DMS79 (cell line): ENCODE measurements at regions not wholly inside any gene's neighbourhood (a gene's known extent, or its start where the extent isn't known, plus 50 kb on each side); places are given as distances from the start of the nearest gene placed in this dataset.
"Not testable (repeated sequence)": the region's sequence is repeated elsewhere in the genome, so short reads cannot be mapped to it uniquely, and the experiment has no call there.

Experiments
- DNase-seq: peaks from one replicate; lab custom pipeline; 2025; lab: John Stamatoyannopoulos, UW

DNA sequence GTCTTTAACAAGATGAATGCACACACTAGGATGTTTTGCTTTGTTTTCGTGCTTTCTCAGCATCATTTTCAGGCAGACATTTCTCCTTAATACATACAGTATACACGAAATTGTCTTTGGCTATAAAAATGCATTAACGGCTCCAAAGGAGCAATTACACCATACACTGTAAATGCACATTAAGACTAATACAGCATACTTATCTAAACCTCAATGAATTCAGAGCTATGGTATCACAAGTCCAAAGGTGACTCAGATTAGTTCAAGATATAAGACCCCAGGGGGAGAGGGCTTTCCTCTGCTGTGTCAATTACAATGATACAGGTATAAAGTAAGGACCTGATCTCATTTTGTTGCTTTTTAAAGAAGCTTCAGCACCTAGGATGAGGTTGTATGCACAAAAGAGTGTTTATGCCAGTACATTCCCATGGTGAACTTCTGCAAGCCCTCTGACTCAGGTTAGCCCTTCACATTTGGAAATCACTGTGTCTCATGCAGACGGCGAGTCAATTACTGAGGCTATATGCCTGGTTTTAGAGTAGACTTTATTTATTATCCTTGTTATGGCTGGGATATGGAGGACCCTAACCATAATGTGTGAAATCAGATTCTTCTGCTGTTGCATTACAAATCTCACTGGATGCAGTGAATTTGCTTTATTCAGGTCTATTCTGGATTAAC lies 233.3 kb downstream of the ZNF608 start:
- DNase-seq = no peak

DNA sequence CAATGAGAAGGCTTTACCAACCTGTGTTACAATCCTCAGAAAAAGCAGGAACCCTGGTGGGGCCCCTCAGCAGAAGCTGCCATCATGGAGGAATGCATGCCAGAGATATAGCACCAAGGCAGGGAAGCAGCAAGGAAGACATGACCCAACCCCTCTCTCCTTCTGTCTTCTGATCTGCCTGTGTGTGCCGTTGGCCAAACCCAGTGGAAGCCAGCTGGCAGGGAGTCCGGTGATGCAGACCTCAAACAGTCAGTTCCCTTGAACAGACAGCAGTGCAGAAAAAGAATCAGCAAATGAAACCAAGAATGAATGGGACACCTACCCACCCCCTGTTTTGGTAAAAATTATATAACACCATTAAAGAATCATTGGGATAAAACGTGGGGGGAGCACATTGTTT lies 234.2 kb downstream of the ZNF608 start:
- DNase-seq = no peak

- DNase-seq = no peak
Observed at GRCh38 chr5:124511791-124512190, 234.6 kb downstream of the ZNF608 start.

GRCh38 chr5:124507688-124508087 lies 238.8 kb downstream of the ZNF608 start:
- DNase-seq = no peak

DNA sequence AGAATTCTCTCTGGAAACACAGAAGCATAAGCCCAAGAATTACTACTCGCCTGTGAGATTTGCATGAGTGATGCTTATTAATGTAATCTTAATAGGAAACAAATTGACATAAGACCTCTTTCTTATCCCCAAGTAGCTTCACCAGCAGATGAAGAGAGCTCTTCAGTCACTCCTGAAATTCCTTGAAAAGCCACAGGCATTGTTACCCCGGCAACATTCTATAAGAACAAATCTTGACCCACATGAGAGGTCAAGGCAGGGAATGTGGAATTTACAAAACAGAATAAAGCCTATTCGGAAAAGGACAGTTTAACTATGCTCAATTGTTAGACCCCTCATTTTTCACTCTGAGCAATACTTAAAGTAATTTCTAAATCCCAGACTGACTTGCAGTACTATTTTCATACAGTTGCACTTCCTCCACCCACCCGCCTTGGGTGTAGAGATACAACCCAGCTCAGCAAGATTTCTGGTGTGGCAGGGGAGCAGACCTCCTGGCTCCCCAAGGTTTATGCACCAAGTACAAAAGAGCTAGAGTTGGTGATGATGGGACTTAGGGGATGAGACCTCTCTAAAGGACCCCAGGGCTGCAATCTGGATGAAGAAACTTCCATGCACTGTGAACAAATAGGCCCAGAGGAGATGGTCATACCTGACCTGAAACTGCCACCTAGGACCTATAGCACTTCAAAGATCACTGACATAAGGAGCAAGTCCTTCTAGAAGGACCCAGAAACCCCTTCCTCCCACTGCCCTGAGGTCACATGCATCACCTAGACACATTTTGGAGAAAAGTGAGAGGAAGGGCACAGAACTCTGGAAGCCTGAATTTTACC lies 242.1 kb downstream of the ZNF608 start:
- peak; percentile 35 for DNase-seq

- DNase-seq = no peak
Observed at GRCh38 chr5:124502551-124502950, 243.9 kb downstream of the ZNF608 start.

GRCh38 chr5:124499818-124500217 lies 246.6 kb downstream of the ZNF608 start:
- not testable (repeated sequence) for DNase-seq

GRCh38 chr5:124496968-124497367 lies 249.5 kb downstream of the ZNF608 start:
- DNase-seq = not testable (repeated sequence)

DNA sequence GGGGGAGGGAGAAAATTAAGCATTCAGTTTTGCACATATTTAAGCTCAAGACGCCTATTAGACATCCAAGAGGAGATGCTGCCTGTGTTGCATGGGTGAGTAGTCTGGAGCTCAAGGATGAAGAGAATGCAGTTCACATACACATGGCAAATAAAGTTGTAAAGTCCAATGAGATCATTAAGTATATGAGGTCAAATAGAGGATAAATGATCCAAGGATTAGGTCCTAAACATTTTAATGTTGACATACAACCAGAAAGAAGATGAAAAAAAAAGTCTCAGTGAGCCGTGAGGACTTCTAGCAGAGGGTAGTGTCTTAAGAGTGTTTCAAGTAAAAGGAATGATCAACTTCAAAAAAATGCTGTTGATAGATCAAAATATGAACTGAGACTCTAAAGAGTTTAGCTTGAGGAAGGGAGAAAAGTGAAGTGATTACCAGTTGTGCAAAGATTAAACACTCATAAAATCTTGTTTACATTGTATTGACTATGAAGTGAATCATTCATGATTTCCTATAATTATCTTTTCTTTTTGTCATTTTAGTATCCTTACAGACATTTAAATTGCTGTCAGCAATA lies 251.8 kb downstream of the ZNF608 start:
- DNase-seq = no peak

DNA sequence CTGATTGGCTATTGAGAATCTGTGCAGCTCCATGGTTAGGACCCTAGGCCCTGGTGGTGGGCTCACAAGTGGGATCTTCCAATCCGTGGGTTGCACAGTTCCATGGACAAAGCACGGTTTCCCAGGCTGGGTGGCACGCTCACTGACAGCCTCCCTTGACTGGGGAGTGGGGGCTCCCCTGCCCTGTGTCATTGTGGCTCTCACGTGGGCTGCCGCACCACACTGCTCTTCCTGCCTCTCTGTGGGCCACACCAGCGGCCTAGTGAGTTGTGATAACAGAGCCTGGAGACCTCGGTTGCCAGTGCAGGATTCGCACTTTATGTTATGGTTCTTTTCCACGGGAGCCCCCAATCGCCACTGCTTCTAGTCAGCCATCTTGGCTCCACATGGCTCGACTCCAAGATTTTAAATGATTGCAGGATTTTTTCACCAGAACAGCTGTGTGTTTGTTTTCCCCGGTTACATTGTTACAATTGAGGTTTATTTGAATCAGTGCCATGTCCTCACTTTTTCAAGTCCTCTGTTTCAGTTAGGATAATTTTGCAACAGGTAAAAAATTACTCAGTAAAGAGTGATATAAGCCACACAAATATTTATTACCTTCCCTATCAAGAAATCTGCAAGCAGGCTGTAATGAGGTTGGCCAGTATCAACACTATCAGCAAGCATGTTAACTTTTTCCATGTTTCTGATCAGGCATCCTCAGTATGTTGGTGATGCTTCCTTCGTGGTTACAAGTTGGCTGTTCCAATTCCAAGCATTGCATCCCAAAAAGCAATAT lies 253.8 kb downstream of the ZNF608 start:
- DNase-seq = no peak

DNA sequence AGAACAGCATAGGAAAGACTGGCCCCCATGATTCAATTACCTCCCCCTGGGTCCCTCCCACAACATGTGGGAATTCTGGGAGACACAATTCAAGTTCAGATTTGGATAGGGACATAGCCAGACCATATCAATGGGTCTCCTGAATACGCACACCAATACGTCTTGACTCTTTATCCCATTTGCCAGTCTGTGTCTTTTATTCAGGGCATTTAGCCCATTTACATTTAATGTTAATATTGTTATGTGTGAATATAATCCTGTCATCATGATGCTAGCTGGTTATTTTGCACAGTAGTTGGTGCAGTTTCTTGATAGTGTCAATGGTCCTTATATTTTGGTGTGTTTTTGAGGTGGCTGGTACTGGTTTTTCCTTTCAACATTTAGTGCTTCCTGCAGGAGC lies 256.1 kb downstream of the ZNF608 start:
- not testable (repeated sequence) for DNase-seq

GRCh38 chr5:124481419-124481818 lies 265.0 kb downstream of the ZNF608 start:
- peak; percentile 9 for DNase-seq

- DNase-seq = no peak
Observed at GRCh38 chr5:124480964-124481363, 265.5 kb downstream of the ZNF608 start.

DNA sequence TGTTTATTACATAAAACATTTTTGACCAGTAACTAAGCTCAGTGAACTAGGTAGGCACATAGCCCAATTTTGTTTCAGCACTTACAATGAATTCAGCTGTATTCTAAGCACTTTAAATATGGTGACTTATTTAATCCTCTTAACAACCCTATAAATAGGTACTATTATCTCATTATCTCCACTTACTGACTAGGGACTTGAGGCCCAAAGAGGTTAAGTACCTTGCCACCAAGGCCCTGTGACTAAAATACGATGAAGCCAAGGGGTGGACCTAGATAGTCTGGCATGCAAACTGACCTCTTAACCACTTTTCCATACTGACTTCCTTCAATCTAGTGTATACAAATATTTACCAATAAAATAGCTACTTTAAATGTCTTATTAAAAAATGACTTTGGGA lies 266.4 kb downstream of the ZNF608 start:
- DNase-seq = no peak

GRCh38 chr5:124478264-124478663 lies 268.2 kb downstream of the ZNF608 start:
- no peak for DNase-seq

DNA sequence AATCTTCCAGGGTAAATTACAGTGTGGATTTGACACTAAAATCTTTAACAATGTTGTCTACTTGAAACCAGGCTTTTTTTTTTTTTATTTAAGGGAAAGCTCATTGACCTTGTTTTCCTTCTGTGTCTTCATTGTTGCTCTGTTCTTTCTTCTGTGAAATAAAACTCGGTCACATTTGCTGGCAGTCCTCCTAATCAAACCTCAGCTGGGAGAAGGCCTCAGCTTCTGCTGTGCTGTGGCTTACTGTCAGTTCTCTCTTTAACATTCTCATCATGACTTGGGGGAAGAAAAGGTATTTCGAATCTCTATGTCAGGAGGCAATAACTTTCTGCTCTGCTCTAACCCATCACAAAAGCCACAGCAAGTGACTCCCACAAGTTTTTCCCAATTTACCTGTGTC lies 268.9 kb downstream of the ZNF608 start:
- no peak for DNase-seq

DNA sequence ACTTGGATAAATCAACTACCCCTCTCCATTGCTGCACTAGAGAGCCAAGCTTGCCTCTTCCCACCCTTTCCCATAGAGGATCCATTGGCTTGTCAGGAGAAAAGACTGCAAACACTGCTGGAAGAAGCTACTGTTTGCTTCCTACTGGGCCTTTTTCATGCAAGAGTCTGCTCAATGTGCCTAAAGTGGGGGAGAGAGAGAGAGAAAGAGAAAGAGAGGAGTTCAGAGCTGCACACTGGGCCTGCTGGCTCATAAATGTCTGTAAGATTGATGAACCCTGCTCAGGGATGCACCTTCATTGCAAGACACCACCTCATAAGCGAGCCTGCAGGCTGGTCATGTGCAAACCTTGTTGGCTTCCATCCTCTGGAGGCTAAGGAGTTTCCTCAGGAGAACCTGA lies 269.4 kb downstream of the ZNF608 start:
- no peak for DNase-seq

DNA sequence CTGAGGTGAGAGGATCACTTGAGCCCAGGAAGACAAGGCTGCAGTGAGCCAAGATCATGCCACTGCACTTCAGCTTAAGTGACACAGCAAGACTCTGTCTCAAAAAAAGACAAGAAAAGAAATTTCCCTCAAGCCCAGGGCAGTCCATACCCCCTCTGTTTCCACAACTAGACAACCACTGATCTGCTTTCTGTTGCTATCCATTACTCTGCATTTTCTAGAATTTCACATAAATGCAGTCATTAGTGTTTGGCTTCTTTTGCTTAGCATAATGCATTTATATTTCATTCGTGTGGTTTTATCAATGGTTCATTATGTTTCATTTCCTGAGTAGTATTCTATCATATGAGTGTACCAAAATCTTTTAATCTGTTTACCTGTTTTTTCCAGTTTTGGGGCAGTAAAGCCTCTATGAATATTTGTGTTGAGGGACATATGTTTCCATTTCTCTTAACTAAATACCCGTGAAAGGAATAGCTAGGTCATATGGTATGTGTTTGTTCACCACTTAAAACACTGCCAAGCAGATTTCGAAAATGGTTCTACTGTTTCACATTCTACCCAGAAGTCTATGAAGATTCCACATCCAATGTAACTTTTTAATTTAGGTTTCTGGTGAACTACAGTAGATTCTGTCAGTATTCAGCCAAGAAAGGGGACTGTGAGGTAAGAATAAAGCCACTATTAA lies 271.8 kb downstream of the ZNF608 start:
- no peak for DNase-seq

GRCh38 chr5:124468671-124469411 lies 277.6 kb downstream of the ZNF608 start:
- DNase-seq = no peak

GRCh38 chr5:124467745-124468144 lies 278.7 kb downstream of the ZNF608 start:
- DNase-seq = no peak

DNA sequence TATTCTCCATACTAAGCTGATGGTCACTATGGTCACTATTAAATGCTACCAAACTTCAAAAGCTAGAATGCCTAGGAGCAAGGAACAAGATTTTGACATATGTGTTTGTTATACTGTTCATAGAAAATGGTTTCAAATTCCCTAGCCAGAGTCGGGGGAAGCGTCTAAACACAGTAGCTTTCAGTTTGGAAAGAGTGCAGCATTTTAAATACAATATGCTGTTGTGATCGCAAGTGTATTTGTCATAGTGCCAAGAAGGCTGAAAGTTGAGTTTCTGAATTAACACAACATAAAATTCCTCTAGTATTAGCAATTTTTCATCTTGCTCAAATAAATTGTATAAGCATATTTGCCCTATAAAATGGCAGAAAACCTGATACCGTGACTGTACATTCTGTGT lies 280.4 kb downstream of the ZNF608 start:
- no peak for DNase-seq
